SK-MEL-5 (cell line): ENCODE measurements at regions not wholly inside any gene's neighbourhood (a gene's known extent, or its start where the extent isn't known, plus 50 kb on each side); places are given as distances from the start of the nearest gene placed in this dataset.

Experiments
- DNase-seq: peaks from one replicate; pipeline ENCODE4 v3.0.0-alpha.2; 2016; ENCODE audit warnings: low read depth, low spot score
- in situ Hi-C: cut with HindIII; loops from 2 replicates; pipeline ENCODE4 v1.10.0; 2016; ENCODE audit warnings: low sequenced_read_pairs, high pct_unique_total_duplicates, low pct_unique_long_range_greater_than_20kb

GRCh38 chr3:34000301-34000700 lies 201.9 kb downstream of the PDCD6IP start:
- in situ Hi-C loops = no loop called here

DNA sequence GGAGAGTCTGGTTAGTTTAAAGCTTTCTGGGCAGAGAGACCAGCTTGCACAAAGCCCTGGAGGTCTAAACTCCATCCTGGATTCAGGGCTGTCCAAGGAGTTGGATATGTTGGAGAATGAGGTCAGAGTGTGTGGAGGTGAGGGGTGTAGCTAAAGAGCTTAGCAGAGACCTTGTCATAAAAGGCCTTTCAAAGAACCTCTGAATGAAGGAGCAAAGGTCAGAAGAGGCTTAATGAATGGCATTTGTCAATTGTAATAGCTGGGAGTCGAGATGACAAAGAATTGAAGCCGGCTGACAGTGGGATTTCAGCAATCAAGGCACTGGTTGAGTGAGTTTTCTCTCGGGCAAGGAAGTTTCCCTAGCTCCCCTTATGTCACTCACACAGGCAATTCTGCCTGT lies 202.6 kb downstream of the PDCD6IP start:
- DNase-seq = no peak
- in situ Hi-C loops = no loop called here

More at GRCh38 chr3:34000301-34000700, 201.9 kb downstream of the PDCD6IP start:
- DNase-seq = no peak

GRCh38 chr3:34001990-34002389 lies 203.6 kb downstream of the PDCD6IP start:
- in situ Hi-C loops = no loop called here
- no peak for DNase-seq

DNA sequence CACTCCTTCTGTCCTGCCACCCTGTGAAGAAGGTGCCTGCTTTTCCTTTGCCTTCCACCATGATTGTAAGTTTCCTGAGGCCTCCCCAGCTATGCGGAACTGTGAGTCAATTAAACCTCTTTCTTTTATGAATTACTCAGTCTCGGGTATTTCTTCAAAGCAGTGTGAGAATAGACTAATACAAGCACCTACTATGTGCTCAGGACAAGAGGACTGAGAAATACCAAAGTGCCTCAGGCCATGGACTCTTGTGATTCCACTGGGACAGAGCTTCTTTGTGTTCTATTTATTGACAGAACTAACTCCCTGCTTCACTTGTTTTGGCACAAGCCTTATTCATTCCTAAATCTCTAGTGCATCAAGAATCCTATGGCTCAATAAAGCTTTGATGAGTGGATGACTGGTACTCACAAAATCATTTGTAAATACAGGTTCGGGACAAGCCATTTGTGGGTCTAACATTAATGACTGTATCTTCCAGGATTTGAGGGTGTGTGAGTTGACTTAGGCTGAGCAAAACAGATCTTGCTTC lies 204.2 kb downstream of the PDCD6IP start:
- DNase-seq = peak; percentile 13
- in situ Hi-C loops = no loop called here

GRCh38 chr3:34005886-34006285 lies 207.5 kb downstream of the PDCD6IP start:
- DNase-seq = no peak
- in situ Hi-C loops = no loop called here

- in situ Hi-C loops = no loop called here
- DNase-seq = no peak
These were observed 209.8 kb downstream of the PDCD6IP start for GRCh38 chr3:34008191-34008590.

GRCh38 chr3:34008836-34009809 lies 210.7 kb downstream of the PDCD6IP start:
- in situ Hi-C loops = no loop called here

GRCh38 chr3:34011171-34012101 lies 213.0 kb downstream of the PDCD6IP start:
- in situ Hi-C loops = no loop called here
- peak; percentile 32 for DNase-seq

More at GRCh38 chr3:34008836-34009809, 210.7 kb downstream of the PDCD6IP start:
- no peak for DNase-seq

DNA sequence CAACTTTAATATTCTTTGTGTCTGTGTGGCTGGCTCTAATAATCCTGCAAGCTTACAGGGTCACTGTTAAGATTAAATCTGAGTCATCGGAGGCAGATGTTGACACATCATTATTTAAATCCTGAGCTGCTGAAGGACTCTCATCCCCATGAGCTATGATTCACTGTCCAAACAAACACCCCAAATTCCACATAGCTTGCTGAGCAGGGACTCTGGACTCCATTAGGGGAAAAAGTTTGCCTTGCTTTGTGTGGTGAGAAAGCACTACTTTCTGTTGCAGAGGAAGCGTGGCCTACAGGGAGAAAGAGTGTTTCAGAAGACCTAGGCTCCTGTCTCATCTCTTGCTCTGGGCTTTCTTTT lies 213.7 kb downstream of the PDCD6IP start:
- no peak for DNase-seq
- in situ Hi-C loops = no loop called here

DNA sequence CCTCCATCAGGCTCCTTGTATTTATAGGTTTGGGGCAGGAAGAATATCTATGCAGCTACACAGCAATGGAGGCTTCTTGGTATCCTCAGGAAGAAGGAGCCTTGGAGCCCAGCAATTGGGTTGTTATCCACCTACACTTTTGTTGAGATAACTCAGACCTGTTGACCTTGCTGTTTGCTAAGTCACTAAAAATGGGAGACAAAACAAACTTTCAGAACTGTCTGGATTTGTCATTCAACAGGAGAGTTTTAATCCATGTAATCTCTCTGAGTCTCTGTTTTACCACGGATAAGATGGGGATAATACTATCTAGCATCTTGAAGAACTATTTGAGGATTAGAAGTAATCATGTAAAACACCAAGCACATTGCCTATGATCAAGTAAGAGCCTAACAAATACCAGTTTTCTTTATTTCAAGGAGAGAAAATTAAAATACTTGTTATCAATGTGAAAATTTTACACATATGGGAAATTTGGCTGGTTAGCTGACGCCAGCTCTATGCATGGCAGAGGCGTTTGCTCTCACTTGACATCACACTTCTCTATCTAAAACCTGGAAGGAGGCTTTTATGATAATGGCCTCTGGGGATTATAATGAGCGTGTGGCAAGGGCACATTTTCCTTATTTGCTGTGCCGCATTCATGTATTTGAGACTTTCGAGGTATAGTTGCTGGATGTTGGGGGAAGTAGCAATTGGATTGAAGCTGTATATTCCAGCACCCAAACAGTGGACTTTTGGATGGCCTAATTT lies 215.6 kb downstream of the PDCD6IP start:
- DNase-seq = no peak
- in situ Hi-C loops = no loop called here

- in situ Hi-C loops = no loop called here
- peak; percentile 58 for DNase-seq
These were observed 217.0 kb downstream of the PDCD6IP start for GRCh38 chr3:34015204-34016142.

- in situ Hi-C loops = no loop called here
- no peak for DNase-seq
These were observed 218.6 kb downstream of the PDCD6IP start for GRCh38 chr3:34016925-34017587.

DNA sequence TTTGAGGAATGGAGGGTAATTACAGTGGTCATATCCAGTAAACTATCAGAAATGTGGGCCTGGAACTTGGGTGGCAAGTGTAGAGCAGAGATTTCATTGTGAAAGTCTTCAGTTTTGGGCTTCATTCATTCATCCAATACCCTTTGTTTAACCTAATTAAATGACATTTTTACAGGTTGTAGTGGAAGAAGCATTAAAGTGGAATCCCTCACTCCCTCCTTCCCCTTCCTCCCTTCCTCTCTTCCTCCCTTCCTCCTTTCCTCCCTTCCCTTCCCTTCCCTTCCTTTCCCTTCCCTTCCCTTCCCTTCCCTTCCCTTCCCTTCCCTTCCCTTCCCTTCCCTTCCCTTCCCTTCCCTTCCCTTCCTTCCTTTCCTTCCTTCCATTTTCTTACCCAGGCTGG lies 219.3 kb downstream of the PDCD6IP start:
- in situ Hi-C loops = no loop called here
- DNase-seq = no peak

DNA sequence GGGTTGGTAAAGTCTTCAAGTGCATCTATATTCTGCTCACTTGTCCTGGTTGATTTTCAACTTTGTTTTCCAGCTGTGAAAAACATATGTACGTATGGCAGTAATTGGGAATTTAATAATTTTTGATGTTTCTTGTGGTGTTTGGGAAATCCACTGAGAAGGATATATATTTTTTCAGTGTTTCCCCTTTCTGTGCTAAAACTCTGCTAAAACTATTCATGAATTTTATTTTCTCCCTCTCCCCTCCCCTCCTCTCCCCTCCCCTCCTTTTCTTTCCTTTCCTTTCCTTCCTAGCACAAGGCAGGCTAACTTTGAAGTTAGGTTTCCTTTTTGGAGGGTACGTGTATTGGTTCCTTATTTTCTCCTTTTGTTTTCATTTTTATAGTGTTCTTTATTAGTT lies 220.7 kb downstream of the PDCD6IP start:
- DNase-seq = no peak
- in situ Hi-C loops = no loop called here

DNA sequence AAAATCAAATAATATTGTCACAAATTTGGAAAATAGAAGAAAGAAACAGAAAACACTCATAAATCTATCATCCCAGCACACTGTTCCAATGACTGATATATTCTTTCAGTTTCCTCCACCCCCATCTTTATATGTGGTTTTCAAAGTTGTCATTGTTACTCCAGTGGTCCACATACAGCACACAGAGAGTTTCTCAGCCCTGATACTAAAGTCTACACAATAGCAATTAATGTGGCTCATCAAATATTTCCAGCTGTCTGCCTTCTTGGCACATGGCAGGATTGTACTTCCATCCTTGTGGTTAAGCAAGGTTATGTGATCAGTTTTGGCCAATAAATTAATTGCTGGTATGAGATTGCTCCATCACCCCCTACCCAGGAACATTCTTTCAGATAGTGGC lies 221.7 kb downstream of the PDCD6IP start:
- no peak for DNase-seq

More for the DNA sequence above, 221.7 kb downstream of the PDCD6IP start:
- in situ Hi-C loops = no loop called here
